H9 (cell line): ENCODE measurements at regions not wholly inside any gene's neighbourhood (a gene's known extent, or its start where the extent isn't known, plus 50 kb on each side); places are given as distances from the start of the nearest gene placed in this dataset.

Experiments used
- DNase-seq: peaks from one replicate; pipeline ENCODE4 v3.0.0-alpha.2; 2017
- H2AFZ ChIP-seq: one replicate; pipeline ENCODE4 v1.6.1; 2013; ENCODE audit warnings: mild to moderate bottlenecking, low read length, control low read depth, moderate library complexity
- H2AK5ac ChIP-seq: 2 replicates; pipeline ENCODE4 v1.6.1; 2013; ENCODE audit warnings: low read length, control low read depth, mixed read lengths; ENCODE audit not compliant: insufficient read length
- H2BK120ac ChIP-seq: one replicate; pipeline ENCODE4 v1.6.1; 2013; ENCODE audit warnings: low read depth, mild to moderate bottlenecking, low read length, control low read depth, inconsistent platforms; ENCODE audit not compliant: poor library complexity, severe bottlenecking
- H2BK12ac ChIP-seq: 2 replicates; pipeline ENCODE4 v1.6.1; 2013; ENCODE audit warnings: low read length, control low read depth, mixed read lengths, low read depth; ENCODE audit not compliant: insufficient read length
- H2BK15ac ChIP-seq: 2 replicates; pipeline ENCODE4 v1.6.1; 2013; ENCODE audit warnings: low read depth, low read length, control low read depth
- H2BK20ac ChIP-seq: one replicate; pipeline ENCODE4 v1.6.1; 2013; ENCODE audit warnings: low read depth, mild to moderate bottlenecking, low read length, control low read depth, inconsistent platforms; ENCODE audit not compliant: poor library complexity, severe bottlenecking
- H2BK5ac ChIP-seq: 2 replicates; pipeline ENCODE4 v1.6.1; 2013; ENCODE audit warnings: low read length, control low read depth, mixed read lengths; ENCODE audit not compliant: insufficient read length
- H3K14ac ChIP-seq: 2 replicates; pipeline ENCODE4 v1.6.1; 2013; ENCODE audit warnings: low read length, control low read depth; ENCODE audit not compliant: insufficient read depth
- H3K18ac ChIP-seq: 2 replicates; pipeline ENCODE4 v1.6.1; 2013; ENCODE audit warnings: low read depth, mild to moderate bottlenecking, mixed read lengths, low read length, control low read depth; ENCODE audit not compliant: insufficient read length
- H3K23ac ChIP-seq: 2 replicates; pipeline ENCODE4 v1.6.1; 2013; ENCODE audit warnings: low read length, control low read depth, mixed read lengths, low read depth; ENCODE audit not compliant: insufficient read length
- H3K23me2 ChIP-seq: 2 replicates; pipeline ENCODE4 v1.6.1; 2013; ENCODE audit warnings: low read depth, mild to moderate bottlenecking, mixed read lengths, low read length, control low read depth; ENCODE audit not compliant: insufficient read length, poor library complexity, severe bottlenecking
- H3K27ac ChIP-seq: 2 replicates; pipeline ENCODE4 v1.5.1; 2013; ENCODE audit warnings: low read length, control low read depth, mixed read lengths, low read depth; ENCODE audit not compliant: insufficient read length
- H3K27me3 ChIP-seq: 2 replicates; pipeline ENCODE4 v1.6.1; 2013; ENCODE audit warnings: low read length, control low read depth, inconsistent platforms; ENCODE audit not compliant: insufficient read depth
- H3K4ac ChIP-seq: 2 replicates; pipeline ENCODE4 v1.6.1; 2013; ENCODE audit warnings: low read depth, mild to moderate bottlenecking, control low read depth, inconsistent platforms, low read length, moderate library complexity
- H3K4me1 ChIP-seq: 2 replicates; pipeline ENCODE4 v1.6.1; 2013; ENCODE audit warnings: low read length, control low read depth, inconsistent platforms; ENCODE audit not compliant: insufficient read depth
- H3K4me2 ChIP-seq: 2 replicates; pipeline ENCODE4 v1.6.1; 2013; ENCODE audit warnings: low read length, control low read depth, mixed read lengths; ENCODE audit not compliant: insufficient read length, insufficient read depth
- H3K56ac ChIP-seq: 2 replicates; pipeline ENCODE4 v1.6.1; 2013; ENCODE audit warnings: low read depth, mild to moderate bottlenecking, mixed read lengths, low read length, control low read depth; ENCODE audit not compliant: insufficient read length
- H3K79me1 ChIP-seq: 2 replicates; pipeline ENCODE4 v1.6.1; 2013; ENCODE audit warnings: low read depth, mild to moderate bottlenecking, moderate library complexity, low read length, control low read depth, inconsistent platforms; ENCODE audit not compliant: insufficient read depth, poor library complexity, severe bottlenecking
- H3K79me2 ChIP-seq: 2 replicates; pipeline ENCODE4 v1.6.1; 2013; ENCODE audit warnings: low read length, control low read depth, inconsistent platforms; ENCODE audit not compliant: insufficient read depth
- H3K9ac ChIP-seq: 2 replicates; pipeline ENCODE4 v1.6.1; 2013; ENCODE audit warnings: low read length, control low read depth, mixed read lengths; ENCODE audit not compliant: insufficient read length; ENCODE audit errors: extremely low read depth
- H3K9me3 ChIP-seq: one replicate; pipeline ENCODE4 v1.6.1; 2013; ENCODE audit warnings: low read depth, low read length, inconsistent platforms; ENCODE audit not compliant: control insufficient read depth
- H3T11ph ChIP-seq: one replicate; pipeline ENCODE4 v1.6.1; 2013; ENCODE audit warnings: mild to moderate bottlenecking, low read length, control low read depth, inconsistent platforms
- H4K20me1 ChIP-seq: one replicate; pipeline ENCODE4 v1.6.1; 2013; ENCODE audit not compliant: control insufficient read depth, insufficient read length, insufficient read depth
- H4K5ac ChIP-seq: 2 replicates; pipeline ENCODE4 v1.6.1; 2013; ENCODE audit warnings: low read depth, mild to moderate bottlenecking, mixed read lengths, low read length, control low read depth; ENCODE audit not compliant: insufficient read length
- H4K8ac ChIP-seq: replicated peaks from 2 replicates; pipeline ENCODE4 v1.6.1; 2013; ENCODE audit warnings: low read length, control low read depth, mixed read lengths, low read depth; ENCODE audit not compliant: insufficient read length
- H4K91ac ChIP-seq: 2 replicates; pipeline ENCODE4 v1.6.1; 2013; ENCODE audit warnings: low read depth, mild to moderate bottlenecking, moderate library complexity, mixed read lengths, low read length, control low read depth; ENCODE audit not compliant: insufficient read length
- H3K27ac Mint-ChIP-seq, 3 experiments: 2 replicates in 2 of 3; 3 replicates in 1 of 3; pipeline ENCODE4 v1.8.0; 2020 to 2021; ENCODE audit warnings: mixed read lengths in 3 of 3, mild to moderate bottlenecking in 1 of 3, moderate library complexity in 1 of 3
- H3K27me3 Mint-ChIP-seq: 2 replicates; pipeline ENCODE4 v1.8.0; 2021; ENCODE audit warnings: low read depth, mild to moderate bottlenecking, moderate library complexity, mixed read lengths
- H3K36me3 Mint-ChIP-seq, 3 experiments: 2 replicates in 2 of 3; 3 replicates in 1 of 3; pipeline ENCODE4 v1.8.0; 2020 to 2021; ENCODE audit warnings: low read depth in 3 of 3, mixed read lengths in 3 of 3; ENCODE audit not compliant: insufficient read depth in 1 of 3
- H3K4me1 Mint-ChIP-seq, 2 experiments: 2 replicates each; pipeline ENCODE4 v1.8.0; 2020; ENCODE audit warnings: mixed read lengths in 2 of 2
- H3K4me3 Mint-ChIP-seq, 2 experiments: 2 replicates in 1 of 2; 3 replicates in 1 of 2; pipeline ENCODE4 v1.8.0; 2020 to 2021; ENCODE audit warnings: mild to moderate bottlenecking in 2 of 2, mixed read lengths in 2 of 2, moderate library complexity in 1 of 2
- H3K9me3 Mint-ChIP-seq, 2 experiments: 2 replicates in 1 of 2; 3 replicates in 1 of 2; pipeline ENCODE4 v1.8.0; 2020; ENCODE audit warnings: mild to moderate bottlenecking in 2 of 2, mixed read lengths in 2 of 2, moderate library complexity in 1 of 2
- CTCF ChIP-seq: fragments of 200-600 bp; sonication (generic); conservative IDR thresholded peaks from 3 replicates; pipeline ENCODE4 v1.8.0; 2021; ENCODE audit warnings: antibody characterized with exemption, mild to moderate bottlenecking
- WGBS: extraction: QIAGEN DNeasy Blood & Tissue Kit; methylation state at CpG from one replicate; pipeline ENCODE4 v1.1.7; 2013; ENCODE audit warnings: missing lambda C conversion rate, low lambda C conversion rate, mixed read lengths; ENCODE audit not compliant: insufficient read length; ENCODE audit errors: extremely low coverage; 5-methylcytosine and 5-hydroxymethylcytosine counted together

GRCh38 chr6:40256831-40257230 is 322.6 kb upstream of the MOCS1 start:
- Histone ChIP-seq H3K14ac (no peak overlapping the region; the same call in 1 of the 2 replicates), H3K56ac (no peak overlapping the region), H4K20me1 (no peaks in the 10 kb centered on the region), H3T11ph (no peak overlapping the region), H2BK120ac (no peak overlapping the region), H3K23ac (no peak overlapping the region), H2BK15ac (no peak overlapping the region), H3K79me1 (no peaks in the 10 kb centered on the region), H4K91ac (no peak overlapping the region), H3K9ac (no peak overlapping the region), H3K27me3 (no peaks in the 10 kb centered on the region), H2AFZ (no peak overlapping the region), H3K79me2 (no peaks in the 10 kb centered on the region), H2BK12ac (no peak overlapping the region), H4K8ac (no peak overlapping the region), H4K5ac (no peak overlapping the region), H2BK20ac (no peak overlapping the region), H3K18ac (no peak overlapping the region), H3K4ac (no peak overlapping the region), H3K23me2 (no peaks in the 10 kb centered on the region), H3K4me1 (no peaks in the 10 kb centered on the region), H2BK5ac (no peak overlapping the region), H3K9me3 (no peaks in the 10 kb centered on the region), H3K27ac (no peak overlapping the region), H2AK5ac (no peak overlapping the region), H3K4me2 (no peak overlapping the region)
- Mint-ChIP-seq H3K4me3 (no peak overlapping the region), H3K27ac (peak overlapping the region in 1 of 3 experiments; percentile 61; a peak in 2 of 7 replicates), H3K36me3 (peaks cover 0 to 3% (median 0%) of the 10 kb centered on the region in 3 experiments; a peak in 1 of 7 replicates), H3K27me3 (peaks cover 3% of the 10 kb centered on the region; the same call in 1 of the 2 replicates), H3K9me3 (peaks cover 0 to 3% of the 10 kb centered on the region in 2 experiments; a peak in 2 of 5 replicates), H3K4me1 (peaks cover 9 to 19% of the 10 kb centered on the region in 2 experiments)
- no peak for DNase-seq
- no peak for TF ChIP-seq CTCF
- no CpG with 5 or more reads among the region's 1 CpG for WGBS
